Hypothalamus (tissue), 51 donors: ENCODE measurements at regions not wholly inside any gene's neighbourhood (a gene's known extent, or its start where the extent isn't known, plus 50 kb on each side); places are given as distances from the start of the nearest gene placed in this dataset.
"Not testable (repeated sequence)": the region's sequence is repeated elsewhere in the genome, so short reads cannot be mapped to it uniquely, and the experiment has no call there.

ENCODE experiments used
- DNase-seq, 51 donors: peaks; one replicate each; lab custom pipeline; 2025; lab: John Stamatoyannopoulos, UW

DNA sequence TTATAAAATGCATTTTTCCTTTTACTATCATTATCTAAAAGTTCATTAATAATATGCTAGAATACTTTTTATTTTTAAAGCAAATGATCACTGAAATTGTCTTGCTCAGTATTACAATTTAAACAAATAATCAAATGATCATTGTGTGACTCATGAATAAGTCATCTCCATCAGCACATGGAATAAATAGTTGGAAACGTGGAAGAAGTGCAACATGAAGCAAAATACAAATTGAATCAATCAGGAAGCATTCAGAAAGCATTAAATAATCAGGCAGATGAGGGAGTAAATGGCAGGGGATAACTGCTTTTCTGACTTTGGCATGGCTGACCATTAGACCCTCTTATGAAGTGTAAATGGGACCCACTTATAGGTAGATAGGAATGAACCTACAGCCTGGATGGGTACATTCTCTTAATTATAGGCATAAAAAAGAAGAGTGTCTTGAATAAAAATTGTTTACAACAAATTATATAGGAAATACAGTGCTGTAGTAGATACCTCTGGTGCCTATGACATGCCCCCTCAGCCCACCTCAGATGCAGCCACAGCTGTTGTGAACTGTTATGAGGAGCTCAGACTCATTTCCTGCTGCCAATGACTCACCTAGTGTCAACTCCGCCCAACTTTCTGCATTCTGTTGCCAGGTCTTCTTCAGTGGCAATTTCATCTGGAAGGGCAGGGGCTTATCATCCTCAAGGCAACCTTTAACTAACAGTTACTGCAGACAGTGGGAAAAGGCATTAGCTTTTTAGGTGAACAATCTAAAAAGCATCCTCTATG, 936.0 kb downstream of the TRIB2 start:
- no peak for DNase-seq

- no peak for DNase-seq
Measured at GRCh38 chr2:13654416-13654815, 937.7 kb downstream of the TRIB2 start.

DNA sequence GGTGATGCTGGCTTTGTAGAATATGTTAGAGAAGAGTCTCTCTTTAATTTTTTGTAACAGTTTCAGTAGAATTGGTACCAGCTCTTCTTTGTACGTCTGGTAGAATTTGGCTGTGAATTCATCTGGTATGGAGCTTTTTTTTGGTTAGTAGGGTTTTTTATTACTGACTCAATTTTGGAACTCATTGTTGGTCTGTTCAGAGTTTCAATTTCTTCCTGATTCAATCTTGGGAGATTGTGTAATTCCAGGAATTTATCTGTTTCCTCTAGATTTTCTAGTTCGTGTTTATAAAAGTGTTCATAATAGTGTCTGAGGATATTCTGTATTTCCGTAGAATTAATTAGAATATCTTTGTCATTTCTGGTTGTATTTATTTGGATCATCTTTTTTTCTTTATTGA, 943.5 kb downstream of the TRIB2 start:
- DNase-seq = no peak

DNA sequence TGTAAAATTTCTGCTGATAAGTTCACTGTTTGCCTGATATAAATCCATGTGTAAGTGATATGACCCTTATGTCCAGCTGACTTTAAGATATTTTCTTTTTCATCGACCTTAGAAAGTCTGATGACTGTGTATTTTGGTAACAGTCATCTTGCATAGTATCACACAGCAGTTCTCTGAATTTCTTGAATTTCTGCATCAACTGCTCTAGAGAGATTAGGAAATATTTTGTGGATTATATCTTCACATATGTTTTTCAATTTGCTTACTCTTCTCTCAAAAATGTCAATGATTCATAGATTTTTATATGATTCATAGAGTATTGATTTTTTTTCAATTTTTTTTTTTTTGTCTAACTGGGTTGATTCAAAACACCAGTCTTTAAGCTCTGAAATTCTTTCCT, 945.3 kb downstream of the TRIB2 start:
- no peak for DNase-seq

DNA sequence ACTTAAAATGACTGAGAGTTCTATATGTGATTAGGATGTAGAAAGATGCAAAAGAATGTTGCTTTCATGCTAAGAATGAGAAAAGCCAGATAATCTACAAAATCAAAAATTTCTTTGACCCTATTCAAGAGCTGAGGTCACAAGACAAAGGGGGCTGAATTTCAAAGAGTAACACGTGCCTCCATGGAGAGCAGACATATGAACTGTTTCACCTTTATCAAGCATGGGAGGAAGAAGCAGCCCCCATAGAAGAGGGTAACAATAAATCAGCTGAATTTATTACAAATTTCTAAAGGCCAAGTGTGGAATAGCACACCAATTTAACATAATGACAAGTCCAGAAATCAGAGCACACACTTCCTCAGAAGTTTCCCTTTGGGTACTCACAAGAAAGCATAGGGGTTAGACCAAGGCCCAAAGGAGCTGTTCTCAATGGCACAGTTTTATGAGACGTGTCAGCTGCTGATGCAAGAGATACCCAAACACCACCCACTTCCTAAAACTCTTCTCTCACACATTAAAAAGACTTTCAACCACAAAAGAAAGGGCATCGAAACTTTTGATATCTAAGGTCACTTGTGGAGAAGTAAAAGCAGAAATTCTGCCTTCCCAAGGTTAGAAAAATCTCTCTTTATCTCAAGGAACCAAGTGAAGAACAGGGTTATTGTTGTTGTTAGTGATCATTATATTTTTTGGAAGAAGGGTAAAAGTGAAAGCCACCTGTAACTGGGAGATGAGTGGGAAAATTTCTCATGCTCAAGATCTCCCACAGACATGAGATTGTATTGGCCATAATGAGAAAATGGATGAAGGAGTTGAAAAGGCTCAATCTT, 950.1 kb downstream of the TRIB2 start:
- no peak for DNase-seq

DNA sequence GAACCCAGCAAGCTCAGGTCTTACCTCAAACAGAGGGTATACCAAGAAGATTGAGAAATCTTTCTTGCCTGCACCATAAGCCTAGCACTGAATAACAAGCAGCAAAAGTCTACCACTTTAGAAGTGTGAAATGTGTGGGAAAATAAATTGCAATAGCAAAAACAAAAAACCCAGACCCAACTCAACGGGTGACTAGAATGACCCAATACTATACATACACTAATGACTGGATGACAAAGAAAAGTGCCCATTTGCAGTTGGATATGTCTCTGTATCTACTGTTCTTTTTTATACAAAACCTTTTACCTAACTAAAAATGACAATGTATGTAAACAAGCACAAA, 950.6 kb downstream of the TRIB2 start:
- DNase-seq = no peak

GRCh38 chr2:13669607-13670006, 952.9 kb downstream of the TRIB2 start:
- DNase-seq = no peak

- not testable (repeated sequence) for DNase-seq
Measured at GRCh38 chr2:13673821-13674220, 957.1 kb downstream of the TRIB2 start.

DNA sequence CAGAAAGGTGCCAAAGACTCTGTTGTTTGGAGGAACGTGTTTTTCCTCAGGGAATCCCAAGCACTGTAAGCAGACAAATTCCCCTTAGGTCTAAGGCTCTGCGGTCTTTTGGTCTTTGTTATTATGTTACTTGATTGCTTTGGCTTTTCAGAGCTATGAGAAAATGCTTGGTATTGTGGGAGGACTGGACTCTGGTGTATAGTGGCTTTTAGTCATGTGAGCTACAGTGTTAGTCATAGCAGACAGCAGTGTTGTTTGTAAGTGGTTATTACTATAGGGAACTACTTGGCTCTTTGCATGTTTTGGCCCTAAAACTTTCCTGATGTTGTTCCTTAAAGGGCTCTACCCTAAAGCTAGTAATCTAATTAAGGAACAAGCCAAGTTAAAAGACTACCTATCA, 956.2 kb upstream of the LRATD1 start:
- DNase-seq = no peak

DNA sequence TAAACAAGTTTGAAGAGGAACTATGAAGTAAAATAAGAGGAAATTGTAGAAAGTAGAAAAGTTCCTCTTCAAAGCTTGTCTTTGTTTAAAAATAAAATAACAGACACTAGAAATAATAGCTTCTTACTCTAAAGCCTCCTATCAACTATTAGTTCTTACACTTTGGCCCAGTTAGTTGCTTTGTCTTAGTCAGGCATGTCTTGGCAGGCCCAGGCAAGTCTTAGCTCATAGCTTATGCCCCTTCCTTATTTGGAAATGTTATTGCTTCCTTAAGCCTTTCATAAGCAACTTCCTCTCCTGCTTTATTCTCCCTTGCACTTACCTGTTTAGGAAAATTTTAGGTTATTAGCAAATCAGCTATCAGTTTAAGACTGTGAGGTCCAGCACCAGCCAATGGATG, 950.6 kb upstream of the LRATD1 start:
- DNase-seq = no peak

DNA sequence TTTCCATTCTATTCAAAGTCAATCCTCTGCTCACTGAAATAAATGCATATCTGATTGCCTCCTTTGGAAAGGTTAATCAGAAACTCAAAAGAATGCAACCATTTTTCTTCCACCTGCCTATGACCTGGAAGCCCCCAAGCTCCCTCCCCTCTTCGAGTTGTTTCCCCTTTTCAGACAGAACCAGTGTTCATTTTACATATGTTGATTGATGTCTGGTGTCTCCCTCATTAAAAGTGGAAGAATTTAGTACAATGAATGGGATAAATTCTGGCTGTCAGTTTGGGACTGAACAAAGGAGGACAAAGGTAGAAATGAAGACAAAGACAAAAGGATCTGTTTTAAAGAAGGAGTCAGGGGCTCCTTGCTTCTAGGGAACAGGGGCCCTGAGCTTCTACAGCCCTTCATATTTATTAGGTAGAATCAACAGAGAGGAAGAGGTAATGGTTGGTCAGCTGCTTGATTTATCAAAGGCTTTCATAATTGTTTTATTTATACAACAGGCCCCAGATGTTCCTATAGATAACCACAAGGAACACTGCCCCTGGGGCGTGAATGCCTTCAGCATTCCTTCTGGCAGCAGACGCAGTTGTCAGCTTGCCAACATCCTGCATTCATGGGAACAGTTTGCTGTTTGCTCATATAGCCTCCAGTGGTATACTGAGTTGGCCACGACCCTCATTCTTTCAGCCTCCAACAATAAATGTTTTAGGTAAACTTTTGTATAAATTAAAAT, 949.8 kb upstream of the LRATD1 start:
- no peak for DNase-seq

GRCh38 chr2:13686262-13686661, 946.3 kb upstream of the LRATD1 start:
- no peak for DNase-seq

GRCh38 chr2:13694673-13695072, 937.8 kb upstream of the LRATD1 start:
- no peak for DNase-seq

DNA sequence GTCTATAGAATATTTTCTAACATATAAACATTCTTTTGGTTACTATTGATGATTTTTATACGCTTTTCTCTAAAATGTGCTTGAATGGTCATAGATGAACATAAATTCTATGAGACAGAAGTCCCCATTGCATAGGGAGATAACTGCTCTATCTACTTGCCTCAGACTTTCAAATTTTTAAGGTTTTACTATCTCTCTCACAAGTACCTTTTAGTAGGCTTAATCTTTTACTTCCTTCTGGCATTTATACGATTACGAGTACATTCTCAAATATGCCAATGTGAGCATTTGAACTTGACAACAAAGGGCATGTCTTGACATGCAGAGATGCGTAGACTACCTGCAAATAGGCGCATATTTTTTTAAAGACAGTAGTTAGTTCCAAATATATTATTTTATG, 935.9 kb upstream of the LRATD1 start:
- no peak for DNase-seq

DNA sequence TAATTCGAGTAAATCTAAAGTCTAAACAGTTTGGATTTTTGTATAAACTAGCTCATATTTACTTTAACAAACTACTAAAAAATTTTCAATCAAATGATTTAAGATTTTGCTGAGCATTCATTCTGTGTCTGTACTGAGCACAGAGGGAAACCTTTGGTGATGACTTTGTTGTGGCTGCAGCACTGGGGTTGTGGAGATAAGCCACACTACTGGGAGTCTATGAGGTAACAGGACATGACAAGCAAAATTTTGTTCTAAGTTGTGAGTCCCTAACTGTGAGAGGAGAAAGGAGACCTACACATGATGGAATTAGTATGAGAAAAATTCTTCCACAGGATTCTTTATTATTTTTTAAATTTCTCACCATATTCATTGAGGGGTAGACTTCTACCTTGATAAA, 933.7 kb upstream of the LRATD1 start:
- no peak for DNase-seq

GRCh38 chr2:13699939-13700338, 932.6 kb upstream of the LRATD1 start:
- DNase-seq = not testable (repeated sequence)

DNA sequence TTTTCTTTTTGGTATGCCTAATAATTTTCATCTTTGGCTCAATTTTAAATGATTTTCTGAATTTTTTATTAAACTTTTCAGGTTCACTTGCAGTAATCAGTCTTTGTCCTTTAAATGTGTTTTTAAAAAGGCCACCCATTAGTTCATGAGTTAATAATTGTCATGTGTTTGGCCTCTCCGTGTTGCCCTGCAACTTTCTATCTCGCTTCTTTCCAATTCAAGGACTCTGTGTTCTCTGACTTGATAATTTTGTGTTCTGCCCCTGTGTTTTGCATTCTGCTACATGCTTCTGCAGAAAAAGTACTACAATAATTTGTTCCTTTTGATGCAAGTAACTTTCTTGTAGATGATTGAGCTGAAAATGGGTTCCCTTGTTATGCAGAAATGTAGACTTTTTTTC, 921.4 kb upstream of the LRATD1 start:
- DNase-seq = no peak

- DNase-seq = no peak
Measured at GRCh38 chr2:13714466-13714865, 918.1 kb upstream of the LRATD1 start.

DNA sequence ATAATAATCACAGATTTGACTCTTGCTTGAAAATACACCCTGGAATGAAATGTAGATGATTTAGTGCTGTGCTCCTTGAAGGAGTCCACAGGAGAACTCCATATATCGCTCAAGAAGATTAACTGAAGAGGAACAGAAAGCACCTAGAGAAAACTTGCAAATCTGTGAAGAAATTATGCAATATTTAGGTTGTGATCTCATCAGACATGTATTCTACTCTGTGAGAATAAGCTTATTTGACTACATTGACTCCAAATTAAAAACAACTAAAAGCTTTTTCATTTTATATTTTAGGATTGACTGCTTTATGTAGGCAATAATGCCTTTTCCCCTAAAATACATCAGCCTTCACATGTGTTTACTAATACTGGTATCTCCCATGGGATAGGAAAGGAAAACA, 906.6 kb upstream of the LRATD1 start:
- no peak for DNase-seq

DNA sequence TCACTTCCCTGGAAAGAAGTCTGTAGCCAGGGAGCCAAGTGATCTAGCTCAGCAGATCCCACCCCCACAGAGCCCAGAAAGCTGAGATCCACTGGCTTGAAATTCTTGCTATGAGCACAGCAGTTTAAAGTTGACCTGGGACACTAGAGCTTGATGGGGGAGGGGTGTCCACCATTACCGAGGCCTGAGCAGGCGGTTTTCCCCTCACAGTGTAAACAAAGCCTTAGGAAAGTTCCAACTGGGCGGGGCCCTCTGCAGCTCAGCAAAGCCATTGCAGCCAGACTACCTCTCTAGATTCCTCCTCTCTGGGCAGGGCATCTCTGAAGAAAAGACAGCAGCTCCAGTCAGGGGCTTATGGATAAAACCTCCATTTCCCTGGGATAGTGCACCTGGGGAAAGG, 887.2 kb upstream of the LRATD1 start:
- no peak for DNase-seq

DNA sequence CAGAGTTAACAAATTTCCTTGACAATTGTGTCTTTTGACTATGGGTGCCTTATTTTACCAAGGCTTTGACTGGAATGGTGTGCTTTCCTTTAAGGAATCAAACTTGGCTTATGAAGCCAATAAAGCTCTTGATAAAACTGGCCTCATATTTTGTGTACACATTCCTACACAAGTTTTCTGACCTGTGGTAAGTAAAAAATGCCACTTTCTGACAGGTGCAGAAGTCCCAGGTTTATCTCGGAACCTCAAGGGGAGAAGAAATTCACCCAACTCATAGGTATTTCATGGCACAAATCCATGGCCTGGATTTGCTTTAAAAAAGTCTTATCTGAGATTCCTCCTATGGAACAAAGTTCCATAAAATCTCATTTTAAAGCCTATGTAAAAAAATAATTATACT, 880.6 kb upstream of the LRATD1 start:
- DNase-seq = no peak

DNA sequence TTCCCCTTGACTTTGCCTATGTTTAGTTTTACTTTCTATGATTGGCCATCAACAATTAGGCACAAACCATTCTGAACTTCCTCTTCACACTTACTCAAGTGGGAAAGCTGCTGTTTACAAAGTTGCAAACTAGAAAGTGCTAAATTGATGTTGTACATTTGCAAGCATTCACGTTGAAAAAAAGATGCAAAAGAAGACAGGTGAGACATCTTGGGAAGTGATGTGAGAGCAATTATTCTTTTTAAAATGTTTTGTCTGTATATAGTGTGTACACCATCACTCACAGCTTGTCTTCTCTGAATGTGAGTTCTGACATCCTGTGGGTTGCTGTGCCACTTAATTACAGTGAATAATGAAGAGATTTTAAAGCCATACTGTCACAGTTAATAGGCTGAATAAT, 874.1 kb upstream of the LRATD1 start:
- no peak for DNase-seq
